Activated T-cell treated with anti-CD3 and anti-CD28 coated beads for 48 hours (primary cell): ENCODE measurements at regions not wholly inside any gene's neighbourhood (a gene's known extent, or its start where the extent isn't known, plus 50 kb on each side); places are given as distances from the start of the nearest gene placed in this dataset.

ENCODE experiments used
- DNase-seq: peaks from one replicate; pipeline ENCODE4 v3.0.0-alpha.2; 2020; ENCODE audit warnings: low read depth

- DNase-seq = no peak
These were observed 196.6 kb upstream of the GOLIM4 start for GRCh38 chr3:168292296-168292695.

- no peak for DNase-seq
These were observed 193.8 kb upstream of the GOLIM4 start for GRCh38 chr3:168289471-168290008.

- DNase-seq = no peak
These were observed 193.0 kb upstream of the GOLIM4 start for GRCh38 chr3:168288511-168289401.

- DNase-seq = no peak
These were observed 189.8 kb upstream of the GOLIM4 start for GRCh38 chr3:168285506-168285905.

GRCh38 chr3:168284728-168285127 lies 189.0 kb upstream of the GOLIM4 start:
- DNase-seq = no peak

GRCh38 chr3:168275662-168276061 lies 179.9 kb upstream of the GOLIM4 start:
- no peak for DNase-seq

GRCh38 chr3:168273917-168274316 lies 178.2 kb upstream of the GOLIM4 start:
- no peak for DNase-seq

- DNase-seq = no peak
These were observed 177.3 kb upstream of the GOLIM4 start for GRCh38 chr3:168273036-168273435.

GRCh38 chr3:168272343-168272985 lies 176.7 kb upstream of the GOLIM4 start:
- DNase-seq = no peak

GRCh38 chr3:168271932-168272331 lies 176.2 kb upstream of the GOLIM4 start:
- DNase-seq = no peak

GRCh38 chr3:168269001-168269400 lies 173.3 kb upstream of the GOLIM4 start:
- DNase-seq = no peak

GRCh38 chr3:168267179-168267578 lies 171.5 kb upstream of the GOLIM4 start:
- DNase-seq = no peak

GRCh38 chr3:168266335-168266734 lies 170.6 kb upstream of the GOLIM4 start:
- DNase-seq = no peak

- no peak for DNase-seq
These were observed 167.2 kb upstream of the GOLIM4 start for GRCh38 chr3:168262887-168263286.

- DNase-seq = no peak
These were observed 165.1 kb upstream of the GOLIM4 start for GRCh38 chr3:168260859-168261258.

- DNase-seq = no peak
These were observed 155.6 kb upstream of the GOLIM4 start for GRCh38 chr3:168251371-168251770.

- no peak for DNase-seq
These were observed 154.7 kb upstream of the GOLIM4 start for GRCh38 chr3:168250415-168250861.

- DNase-seq = peak; percentile 21
These were observed 154.1 kb upstream of the GOLIM4 start for GRCh38 chr3:168249550-168250414.

GRCh38 chr3:168249205-168249549 lies 153.5 kb upstream of the GOLIM4 start:
- DNase-seq = no peak

GRCh38 chr3:168248383-168249204 lies 152.9 kb upstream of the GOLIM4 start:
- no peak for DNase-seq

GRCh38 chr3:168241156-168241555 lies 145.4 kb upstream of the GOLIM4 start:
- no peak for DNase-seq
